Vagina (tissue), 2 donors: ENCODE measurements at regions not wholly inside any gene's neighbourhood (a gene's known extent, or its start where the extent isn't known, plus 50 kb on each side); places are given as distances from the start of the nearest gene placed in this dataset.

Experiments
- POLR2A ChIP-seq, 2 donors: fragments of 450-650 bp; IDR thresholded peaks; one replicate each; pipeline ENCODE4 v1.6.1; 2017; ENCODE audit warnings: antibody characterized with exemption in 2 of 2, mild to moderate bottlenecking in 2 of 2, moderate library complexity in 2 of 2
- POLR2AphosphoS5 ChIP-seq, 2 donors: sonication (generic); formaldehyde crosslinking; IDR thresholded peaks; one replicate each; pipeline ENCODE4 v1.9.0; 2017; ENCODE audit warnings: antibody characterized with exemption in 2 of 2, mild to moderate bottlenecking in 2 of 2, low read depth in 1 of 2; ENCODE audit not compliant: insufficient read depth in 1 of 2
- TF ChIP-seq, protein P1 (sequence below), 3 experiments: fragments of 450-650 bp in 2 of 3; fragments of 200-600 bp in 1 of 3; sonication (generic) in 1 of 3; IDR thresholded peaks; one replicate each; pipeline ENCODE4 v1.5.1; 2017 to 2019; ENCODE audit warnings: antibody characterized with exemption in 3 of 3, mild to moderate bottlenecking in 2 of 3, moderate library complexity in 2 of 3

- TF ChIP-seq, protein P1, sequence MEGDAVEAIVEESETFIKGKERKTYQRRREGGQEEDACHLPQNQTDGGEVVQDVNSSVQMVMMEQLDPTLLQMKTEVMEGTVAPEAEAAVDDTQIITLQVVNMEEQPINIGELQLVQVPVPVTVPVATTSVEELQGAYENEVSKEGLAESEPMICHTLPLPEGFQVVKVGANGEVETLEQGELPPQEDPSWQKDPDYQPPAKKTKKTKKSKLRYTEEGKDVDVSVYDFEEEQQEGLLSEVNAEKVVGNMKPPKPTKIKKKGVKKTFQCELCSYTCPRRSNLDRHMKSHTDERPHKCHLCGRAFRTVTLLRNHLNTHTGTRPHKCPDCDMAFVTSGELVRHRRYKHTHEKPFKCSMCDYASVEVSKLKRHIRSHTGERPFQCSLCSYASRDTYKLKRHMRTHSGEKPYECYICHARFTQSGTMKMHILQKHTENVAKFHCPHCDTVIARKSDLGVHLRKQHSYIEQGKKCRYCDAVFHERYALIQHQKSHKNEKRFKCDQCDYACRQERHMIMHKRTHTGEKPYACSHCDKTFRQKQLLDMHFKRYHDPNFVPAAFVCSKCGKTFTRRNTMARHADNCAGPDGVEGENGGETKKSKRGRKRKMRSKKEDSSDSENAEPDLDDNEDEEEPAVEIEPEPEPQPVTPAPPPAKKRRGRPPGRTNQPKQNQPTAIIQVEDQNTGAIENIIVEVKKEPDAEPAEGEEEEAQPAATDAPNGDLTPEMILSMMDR (IDR thresholded peaks at IDR 0.05), result no peak
- no peak for TF ChIP-seq POLR2A (IDR thresholded peaks at IDR 0.05)
- no peak for TF ChIP-seq POLR2AphosphoS5 (IDR thresholded peaks at IDR 0.05; ENCODE audit: insufficient read depth in 1 of 2, low read depth in 1 of 2)
These were observed 112.4 kb upstream of the RND3 start for GRCh38 chr2:150599889-150600288.
